AG08395 (cell line): ENCODE measurements at regions not wholly inside any gene's neighbourhood (a gene's known extent, or its start where the extent isn't known, plus 50 kb on each side); places are given as distances from the start of the nearest gene placed in this dataset.
"Not testable (repeated sequence)": the region's sequence is repeated elsewhere in the genome, so short reads cannot be mapped to it uniquely, and the experiment has no call there.

ENCODE experiments used
- DNase-seq: peaks from one replicate; pipeline ENCODE4 v3.0.0; 2012; ENCODE audit warnings: mixed read lengths, low spot score

GRCh38 chr5:163355811-163356210 is 81.6 kb upstream of the CCNG1 start:
- DNase-seq: not testable (repeated sequence)

- DNase-seq: no peak
Measured at GRCh38 chr5:163357636-163358035, 79.8 kb upstream of the CCNG1 start.

GRCh38 chr5:163360656-163361055 is 76.7 kb upstream of the CCNG1 start:
- DNase-seq: no peak

GRCh38 chr5:163361450-163361849 is 75.9 kb upstream of the CCNG1 start:
- no peak for DNase-seq

GRCh38 chr5:163362840-163363371 is 74.5 kb upstream of the CCNG1 start:
- DNase-seq: no peak

- no peak for DNase-seq
Measured at GRCh38 chr5:163363389-163363788, 74.0 kb upstream of the CCNG1 start.

GRCh38 chr5:163366757-163367156 is 70.6 kb upstream of the CCNG1 start:
- no peak for DNase-seq

- DNase-seq: no peak
Measured at GRCh38 chr5:163369776-163370385, 67.5 kb upstream of the CCNG1 start.

GRCh38 chr5:163373436-163374084 is 63.8 kb upstream of the CCNG1 start:
- DNase-seq: no peak

- no peak for DNase-seq
Measured at GRCh38 chr5:163377982-163378381, 59.4 kb upstream of the CCNG1 start.

GRCh38 chr5:163379298-163380155 is 57.9 kb upstream of the CCNG1 start:
- DNase-seq: peak; percentile 41

GRCh38 chr5:163381832-163382231 is 55.6 kb upstream of the CCNG1 start:
- DNase-seq: no peak

- no peak for DNase-seq
Measured at GRCh38 chr5:163383754-163384153, 53.6 kb upstream of the CCNG1 start.

GRCh38 chr5:163384669-163385068 is 52.7 kb upstream of the CCNG1 start:
- DNase-seq: no peak

- DNase-seq: no peak
Measured at GRCh38 chr5:163385271-163385670, 52.1 kb upstream of the CCNG1 start.

- no peak for DNase-seq
Measured at GRCh38 chr5:163385824-163386223, 51.6 kb upstream of the CCNG1 start.

- DNase-seq: no peak
Measured at GRCh38 chr5:163386352-163386751, 51.0 kb upstream of the CCNG1 start.

- no peak for DNase-seq
Measured at GRCh38 chr5:163387589-163388343, 49.6 kb upstream of the CCNG1 start.
